Stimulated activated CD4-positive, alpha-beta T cell treated with anti-CD3 and anti-CD28 coated beads, Interleukin-1b, Interleukin-23, amount 100 ng/mL, for 4 hours (primary cell): ENCODE measurements at regions not wholly inside any gene's neighbourhood (a gene's known extent, or its start where the extent isn't known, plus 50 kb on each side); places are given as distances from the start of the nearest gene placed in this dataset.

Experiments used
- DNase-seq, 2 donors: peaks; one replicate each; pipeline ENCODE4 v3.0.0-alpha.2; 2020; ENCODE audit warnings: low read depth in 2 of 2

DNA sequence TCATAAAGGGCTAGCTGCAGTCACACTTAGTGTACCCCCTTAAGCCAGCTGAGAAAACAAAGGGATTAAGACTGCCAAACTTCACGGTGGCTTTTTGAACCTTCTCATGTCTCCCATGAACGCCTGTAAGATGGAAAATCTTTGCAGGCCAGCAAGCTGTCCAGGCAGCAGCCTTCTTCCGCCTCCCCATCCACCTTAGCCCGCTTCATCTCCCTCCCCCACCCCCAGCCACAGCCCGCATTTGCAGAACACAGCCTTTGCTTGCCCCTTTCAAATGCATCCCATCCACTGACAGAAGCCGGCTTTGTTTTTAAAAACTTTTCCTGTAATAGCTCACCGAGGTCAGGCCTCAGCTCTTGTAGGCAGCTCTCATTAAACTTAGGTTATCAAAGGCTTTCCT lies 113.8 kb upstream of the FAM9B start:
- DNase-seq, result no peak

DNA sequence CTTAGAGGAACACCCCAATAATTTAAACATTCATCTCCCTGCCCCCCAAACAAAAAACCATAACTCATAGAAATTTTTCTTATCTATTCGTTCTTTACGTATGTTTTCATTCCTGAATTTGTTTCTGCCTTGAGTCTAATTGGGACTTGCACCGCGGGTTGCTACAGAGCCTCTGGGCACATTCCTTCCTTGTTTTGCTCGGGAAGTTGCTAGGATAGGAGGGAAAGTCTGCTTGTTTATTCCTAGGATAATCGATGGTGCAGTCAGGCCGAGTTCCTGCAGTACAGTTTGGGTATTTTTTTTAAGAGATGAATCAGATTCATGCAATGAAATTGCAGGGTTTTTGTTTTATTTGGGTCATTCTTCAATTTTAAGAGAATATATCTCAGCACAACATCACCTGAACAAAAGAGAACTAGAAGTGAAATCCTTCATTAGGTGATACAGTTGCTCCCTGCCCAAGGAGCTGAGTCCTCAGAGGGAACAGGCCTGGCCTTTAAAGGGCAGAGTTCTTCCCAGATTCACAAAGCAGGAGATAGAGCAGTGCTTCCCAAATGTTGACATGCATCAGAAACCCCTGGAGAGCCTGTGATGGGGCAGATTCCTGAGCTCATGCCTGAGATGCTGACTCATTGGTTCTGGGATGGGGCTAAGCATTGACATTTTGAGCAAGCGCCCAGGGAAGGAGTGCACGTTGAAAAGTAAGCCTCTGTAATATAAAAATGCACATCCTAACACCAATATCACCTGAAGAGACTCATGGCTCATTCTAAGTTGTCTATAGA lies 114.9 kb upstream of the FAM9B start:
- DNase-seq, result no peak

- DNase-seq, result no peak
These were observed 115.7 kb upstream of the FAM9B start for GRCh38 chrX:9149501-9150245.

- DNase-seq, result no peak
These were observed 117.9 kb upstream of the FAM9B start for GRCh38 chrX:9151772-9152307.

- no peak for DNase-seq
These were observed 119.4 kb upstream of the FAM9B start for GRCh38 chrX:9153300-9153699.

DNA sequence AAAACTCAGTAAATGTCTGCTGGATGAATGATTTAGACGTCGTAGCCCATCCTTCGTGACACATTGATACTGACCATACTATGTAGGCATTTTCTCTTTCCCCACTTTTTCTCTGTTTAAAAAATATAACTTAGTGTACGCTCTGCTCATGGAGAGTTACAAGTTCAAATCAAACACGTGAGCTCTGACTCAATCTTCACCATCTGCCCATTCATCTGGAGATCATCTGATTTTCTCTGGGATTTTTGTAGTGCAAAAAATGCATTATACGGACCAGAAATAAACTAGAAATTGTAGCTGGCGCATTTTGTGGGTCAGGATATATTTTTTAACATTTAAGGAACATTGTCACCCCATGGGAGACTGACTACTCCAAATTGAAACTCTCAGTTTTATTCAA lies 124.7 kb upstream of the FAM9B start:
- DNase-seq, result no peak

GRCh38 chrX:9160698-9161329 lies 126.9 kb upstream of the FAM9B start:
- DNase-seq, result no peak

GRCh38 chrX:9162698-9163097 lies 128.8 kb upstream of the FAM9B start:
- no peak for DNase-seq

GRCh38 chrX:9163214-9163709 lies 129.3 kb upstream of the FAM9B start:
- DNase-seq, result no peak

DNA sequence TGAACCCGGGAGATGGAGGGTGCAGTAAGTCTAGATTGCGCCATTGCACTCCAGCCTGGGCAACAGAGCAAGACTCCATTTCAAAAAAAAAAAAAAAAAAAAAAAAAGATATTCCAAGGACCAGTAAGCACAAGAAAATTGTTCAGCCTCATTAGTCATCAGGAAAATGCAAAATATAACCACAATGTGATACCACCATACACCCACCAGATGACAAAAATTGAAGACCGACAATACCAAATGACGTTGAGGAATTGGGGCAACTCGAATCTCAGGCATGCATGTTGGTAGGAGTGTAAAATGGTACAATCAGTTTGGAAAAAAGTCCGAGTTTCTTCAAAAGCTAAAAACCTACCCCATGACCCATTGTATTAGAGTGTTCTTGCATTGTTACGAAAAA lies 130.2 kb upstream of the FAM9B start:
- DNase-seq, result no peak

DNA sequence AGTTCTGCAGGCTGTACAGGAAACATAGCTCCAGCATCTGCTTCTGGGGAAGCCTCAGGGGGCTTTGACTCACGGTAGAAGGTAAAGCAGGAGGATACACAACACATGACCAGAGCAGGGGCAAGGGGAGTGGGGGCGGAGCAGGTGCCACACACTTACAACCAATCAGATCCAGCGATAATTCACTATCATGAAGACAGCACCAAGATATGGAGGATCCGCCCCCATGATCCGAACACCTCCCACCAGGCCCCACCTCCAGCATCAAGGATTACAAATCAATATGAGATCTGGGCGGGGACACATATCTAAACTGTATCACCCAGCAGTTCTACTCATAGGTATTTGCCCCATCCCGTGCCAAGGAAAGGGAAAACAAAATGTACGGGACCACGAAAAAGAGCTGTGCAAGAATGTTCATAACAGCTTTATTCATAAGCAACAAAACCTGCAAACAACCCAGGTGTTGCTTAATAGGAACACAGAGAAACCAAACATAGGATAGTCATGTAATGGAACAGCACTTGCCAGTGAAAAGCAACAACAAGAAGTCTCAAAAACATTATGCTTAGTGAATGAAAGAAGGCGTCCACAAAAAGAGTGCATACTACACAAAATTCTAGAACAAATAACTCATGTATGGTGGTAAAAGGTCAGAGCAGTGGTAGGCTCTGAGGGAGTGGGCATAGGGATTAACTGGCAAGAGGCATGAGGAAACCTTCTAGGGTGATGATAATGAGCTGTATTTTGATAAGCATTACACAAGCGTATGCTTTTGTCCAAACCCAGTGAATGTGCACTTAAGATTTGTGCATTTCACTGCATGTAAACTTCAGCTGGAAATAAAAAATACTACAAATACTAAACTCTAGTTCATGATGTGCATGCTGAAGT lies 130.9 kb upstream of the FAM9B start:
- no peak for DNase-seq

GRCh38 chrX:9166584-9166944 lies 132.6 kb upstream of the FAM9B start:
- DNase-seq, result no peak

DNA sequence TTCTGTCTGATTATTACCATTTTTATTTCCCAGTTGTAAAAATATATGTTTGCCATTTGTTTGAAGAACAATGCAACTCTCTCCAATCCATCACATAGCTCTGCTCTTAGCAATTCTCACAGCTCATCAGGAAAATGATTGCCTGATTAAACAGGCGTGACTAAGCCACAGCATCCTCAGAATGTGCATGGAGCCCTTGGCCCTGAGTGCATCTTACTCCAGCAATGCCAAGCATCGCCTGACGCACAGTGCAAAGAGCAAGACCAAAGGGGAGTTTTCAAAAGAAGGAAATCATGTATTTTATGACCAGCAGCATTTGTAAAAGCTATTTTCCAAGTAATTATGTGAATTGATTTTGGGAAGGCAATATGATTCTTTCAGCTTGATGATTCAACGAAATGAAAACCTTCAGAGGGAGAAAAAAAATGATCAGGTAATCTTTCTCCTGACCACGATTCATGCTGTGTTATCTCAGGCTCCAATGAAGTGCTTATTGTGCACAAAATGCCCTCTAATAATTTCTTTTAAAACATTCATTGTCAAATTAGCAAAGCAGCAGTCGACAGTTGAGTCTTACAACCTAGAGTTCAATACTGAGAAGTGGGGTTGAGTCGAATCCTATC lies 138.0 kb upstream of the FAM9B start:
- DNase-seq, result no peak

DNA sequence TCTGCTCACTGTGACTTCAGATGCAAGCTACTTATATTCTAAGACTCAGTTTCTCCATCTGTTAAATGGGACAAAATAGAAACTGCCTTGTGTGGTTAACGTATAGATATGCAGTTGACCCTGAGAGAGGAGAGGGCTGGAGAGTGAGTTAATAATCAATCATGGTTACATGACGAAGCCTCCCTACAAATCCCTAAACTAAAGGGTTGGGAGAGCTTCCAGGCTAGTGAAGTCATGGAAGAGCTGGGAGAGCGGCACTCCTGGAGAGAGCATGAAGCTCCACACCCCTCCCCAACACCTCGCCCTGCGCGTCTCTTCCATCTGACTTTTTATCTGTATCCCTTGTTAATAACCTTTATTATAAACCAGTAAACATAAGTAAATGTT lies 138.5 kb upstream of the FAM9B start:
- no peak for DNase-seq

DNA sequence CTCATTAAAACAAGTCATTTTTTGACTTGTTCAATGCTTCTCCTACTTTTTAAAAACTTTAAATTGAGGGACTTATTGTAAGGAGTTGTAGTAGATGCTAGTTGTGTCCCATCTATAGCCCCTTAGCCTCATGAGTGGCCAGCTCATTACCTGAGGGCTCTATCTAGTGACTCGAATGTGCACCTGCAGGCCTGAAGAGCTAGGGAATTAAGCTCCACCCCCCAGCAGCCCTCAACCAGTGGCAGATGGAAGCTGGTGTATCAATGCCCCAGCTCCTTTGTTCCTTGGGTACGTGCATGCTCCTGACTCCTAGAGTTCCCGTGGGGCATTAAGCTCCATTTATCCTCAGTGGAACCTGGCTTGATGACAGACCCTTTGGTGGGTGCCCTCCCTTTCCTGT lies 146.7 kb upstream of the FAM9B start:
- DNase-seq, result no peak

DNA sequence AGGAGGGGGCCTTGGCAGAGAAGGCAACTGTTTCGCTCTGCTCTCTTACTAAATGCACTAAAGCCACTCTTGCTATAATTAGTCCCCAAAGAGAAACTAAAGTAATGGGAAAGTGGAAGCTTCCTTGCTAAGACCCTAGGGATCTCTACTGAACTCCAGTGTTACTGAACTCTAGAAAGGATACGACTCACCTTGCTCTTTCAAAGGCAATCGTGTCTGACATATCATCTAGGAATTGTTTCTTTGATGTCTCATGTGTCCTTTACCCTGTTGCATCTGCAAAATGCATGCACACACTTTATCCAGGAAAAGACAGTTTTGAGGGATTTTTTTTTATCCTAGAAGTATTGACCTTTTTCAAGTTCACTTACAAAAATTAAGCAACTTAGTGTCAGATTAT lies 148.1 kb upstream of the FAM9B start:
- no peak for DNase-seq

DNA sequence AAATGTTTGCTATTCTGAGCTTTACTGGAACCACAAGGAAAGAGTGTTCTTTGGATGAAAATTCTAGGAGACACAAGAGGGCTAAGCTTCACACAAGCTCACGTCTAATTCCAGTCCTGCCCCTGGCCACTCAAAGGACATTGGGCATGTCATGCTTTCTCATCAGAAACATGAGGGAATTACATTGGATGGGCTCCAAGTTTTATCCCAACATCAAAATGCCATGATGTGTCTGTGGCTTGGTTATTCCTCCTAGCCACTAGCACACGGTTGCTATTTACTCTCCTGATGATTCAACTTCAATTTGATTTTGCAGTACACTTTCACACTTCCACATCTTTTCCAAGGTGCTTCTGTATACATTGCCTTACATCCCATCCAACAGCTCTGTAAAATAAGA lies 149.6 kb upstream of the FAM9B start:
- no peak for DNase-seq

GRCh38 chrX:9184211-9184610 lies 150.3 kb upstream of the FAM9B start:
- no peak for DNase-seq

- no peak for DNase-seq
These were observed 154.2 kb upstream of the FAM9B start for GRCh38 chrX:9188117-9188516.

- DNase-seq, result no peak
These were observed 155.4 kb upstream of the FAM9B start for GRCh38 chrX:9189286-9189685.

DNA sequence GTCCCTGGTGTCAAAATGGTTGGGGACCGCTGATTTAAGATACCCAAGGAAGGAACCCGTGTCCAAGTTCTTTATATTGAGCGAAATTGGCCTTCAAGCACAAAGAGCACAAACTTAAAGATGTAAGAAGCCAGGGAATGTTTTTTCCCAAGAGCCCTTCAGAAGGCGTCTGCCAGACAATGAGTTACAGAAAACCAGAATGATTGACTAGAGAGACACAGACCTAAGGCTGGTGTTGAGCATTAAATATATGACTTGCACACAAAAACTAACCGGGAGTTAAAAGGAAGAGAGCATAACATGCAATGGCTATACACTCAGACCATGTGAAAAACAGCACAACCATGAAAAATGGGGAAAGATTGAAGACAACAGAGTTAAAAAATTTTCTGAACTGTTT lies 157.5 kb upstream of the FAM9B start:
- no peak for DNase-seq
